MM.1S (cell line): ENCODE measurements at regions not wholly inside any gene's neighbourhood (a gene's known extent, or its start where the extent isn't known, plus 50 kb on each side); places are given as distances from the start of the nearest gene placed in this dataset.

Experiments used
- EZH2 ChIP-seq: fragments of 300-600 bp; sonication (generic); optimal IDR thresholded peaks from 2 replicates; pipeline ENCODE3; 2017; ENCODE audit warnings: low read depth, mild to moderate bottlenecking, antibody characterized with exemption, low read length, mixed read lengths
- TF ChIP-seq, protein P1 (sequence below): fragments of 300-600 bp; sonication (generic); IDR thresholded peaks from 2 replicates; pipeline ENCODE4 v1.5.1; 2016; ENCODE audit warnings: antibody characterized with exemption, low read length, mixed read lengths

DNA sequence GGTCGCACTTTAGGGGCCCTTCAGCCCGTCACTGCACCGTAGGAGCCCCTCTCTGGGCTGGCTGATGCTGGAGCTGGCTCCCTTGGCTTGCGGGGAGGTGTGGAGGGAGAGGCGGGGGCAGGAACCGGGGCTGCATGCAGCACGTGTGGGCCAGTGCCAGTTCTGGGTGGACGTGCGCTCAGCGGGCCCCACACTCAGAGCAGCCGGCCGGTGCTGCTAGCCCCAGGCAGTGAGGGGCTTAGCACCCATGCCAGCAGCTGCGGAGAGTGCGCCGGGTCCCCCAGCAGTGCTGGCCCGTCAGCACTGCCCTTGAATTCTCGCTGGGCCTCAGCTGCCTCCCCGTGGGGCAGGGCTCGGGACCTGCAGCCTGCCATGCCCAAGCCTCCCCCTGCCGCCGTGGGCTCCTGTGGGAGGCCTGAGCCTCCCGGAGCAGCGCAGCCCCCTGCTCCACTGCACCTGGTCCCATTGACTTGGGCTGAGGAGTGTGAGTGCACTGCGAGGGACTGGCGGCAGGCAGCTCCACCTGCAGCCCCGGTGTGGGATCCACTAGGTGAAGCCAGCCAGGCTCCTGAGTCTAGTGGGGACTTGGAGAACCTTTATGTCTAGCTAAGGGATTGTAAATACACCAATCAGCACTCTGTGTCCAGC is 108.8 kb upstream of the RASGEF1B start:
- TF ChIP-seq, protein P1, sequence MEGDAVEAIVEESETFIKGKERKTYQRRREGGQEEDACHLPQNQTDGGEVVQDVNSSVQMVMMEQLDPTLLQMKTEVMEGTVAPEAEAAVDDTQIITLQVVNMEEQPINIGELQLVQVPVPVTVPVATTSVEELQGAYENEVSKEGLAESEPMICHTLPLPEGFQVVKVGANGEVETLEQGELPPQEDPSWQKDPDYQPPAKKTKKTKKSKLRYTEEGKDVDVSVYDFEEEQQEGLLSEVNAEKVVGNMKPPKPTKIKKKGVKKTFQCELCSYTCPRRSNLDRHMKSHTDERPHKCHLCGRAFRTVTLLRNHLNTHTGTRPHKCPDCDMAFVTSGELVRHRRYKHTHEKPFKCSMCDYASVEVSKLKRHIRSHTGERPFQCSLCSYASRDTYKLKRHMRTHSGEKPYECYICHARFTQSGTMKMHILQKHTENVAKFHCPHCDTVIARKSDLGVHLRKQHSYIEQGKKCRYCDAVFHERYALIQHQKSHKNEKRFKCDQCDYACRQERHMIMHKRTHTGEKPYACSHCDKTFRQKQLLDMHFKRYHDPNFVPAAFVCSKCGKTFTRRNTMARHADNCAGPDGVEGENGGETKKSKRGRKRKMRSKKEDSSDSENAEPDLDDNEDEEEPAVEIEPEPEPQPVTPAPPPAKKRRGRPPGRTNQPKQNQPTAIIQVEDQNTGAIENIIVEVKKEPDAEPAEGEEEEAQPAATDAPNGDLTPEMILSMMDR: no peak
- no peak for TF ChIP-seq EZH2
